Activated CD8-positive, alpha-beta T cell treated with anti-CD3 and anti-CD28 coated beads for 36 hours (primary cell): ENCODE measurements at regions not wholly inside any gene's neighbourhood (a gene's known extent, or its start where the extent isn't known, plus 50 kb on each side); places are given as distances from the start of the nearest gene placed in this dataset.

Experiments
- ATAC-seq: fragments of 200-7000 bp; cut with Tn5 transposase; one replicate; pipeline ENCODE4 v1.10.0; 2021; ENCODE audit warnings: mild to moderate bottlenecking, moderate library complexity
- CTCF ChIA-PET: fragments of 350-600 bp; sonication (Branson Sonifier 250); formaldehyde crosslinking; loops from one replicate; lab custom pipeline; 2021; ENCODE audit warnings: antibody characterized with exemption; lab: Charles Lee
- POLR2A ChIA-PET: fragments of 350-600 bp; sonication (Branson Sonifier 250); formaldehyde crosslinking; loops from one replicate; lab custom pipeline; 2021; ENCODE audit warnings: antibody characterized with exemption; lab: Charles Lee
- DNase-seq: peaks from one replicate; pipeline ENCODE4 v3.0.0-alpha.2; 2020
- H3K27ac Mint-ChIP-seq: one replicate; pipeline ENCODE4 v1.8.0; 2021; ENCODE audit warnings: mild to moderate bottlenecking, mixed read lengths
- H3K27me3 Mint-ChIP-seq: one replicate; pipeline ENCODE4 v1.8.0; 2021; ENCODE audit warnings: mixed read lengths
- H3K36me3 Mint-ChIP-seq: one replicate; pipeline ENCODE4 v1.8.0; 2021; ENCODE audit warnings: low read depth, mixed read lengths
- H3K4me1 Mint-ChIP-seq: one replicate; pipeline ENCODE4 v1.8.0; 2021; ENCODE audit warnings: low read depth, mixed read lengths
- H3K4me3 Mint-ChIP-seq: one replicate; pipeline ENCODE4 v1.8.0; 2021; ENCODE audit warnings: mild to moderate bottlenecking, moderate library complexity, mixed read lengths
- H3K9me3 Mint-ChIP-seq: one replicate; pipeline ENCODE4 v1.8.0; 2021; ENCODE audit warnings: mixed read lengths
- CTCF ChIP-seq: fragments of 200-600 bp; IDR thresholded peaks from one replicate; pipeline ENCODE4 v1.8.0; 2022; ENCODE audit warnings: antibody characterized with exemption, mild to moderate bottlenecking
- intact Hi-C: fragments of 100-400 bp; cut with micrococcal nuclease; formaldehyde crosslinking; loops from one replicate; pipeline ENCODE4 v1.10.0; 2022

GRCh38 chr2:21617885-21618434 lies 494.2 kb downstream of the TDRD15 start:
- ATAC-seq = no peak
- no peak for DNase-seq
- H3K4me3 Mint-ChIP-seq = no peak overlapping the region
- H3K27ac Mint-ChIP-seq = no peak overlapping the region
- H3K4me1 Mint-ChIP-seq = no peaks in the 10 kb centered on the region
- H3K27me3 Mint-ChIP-seq = no peaks in the 10 kb centered on the region
- intact Hi-C loops = no loop called here
- TF ChIP-seq CTCF = no peak
- CTCF ChIA-PET = no interaction called here
- POLR2A ChIA-PET = no interaction called here
- H3K36me3 Mint-ChIP-seq = no peaks in the 10 kb centered on the region
- H3K9me3 Mint-ChIP-seq = peaks cover 2% of the 10 kb centered on the region

- Mint-ChIP-seq H3K4me1 (no peaks in the 10 kb centered on the region), H3K9me3 (peaks cover 2% of the 10 kb centered on the region), H3K27ac (no peak overlapping the region), H3K27me3 (no peaks in the 10 kb centered on the region), H3K36me3 (no peaks in the 10 kb centered on the region), H3K4me3 (no peak overlapping the region)
- ATAC-seq (no peak), DNase-seq (no peak)
- intact Hi-C loops = no loop called here
- ChIA-PET POLR2A (no interaction called here), CTCF (no interaction called here)
- TF ChIP-seq CTCF = no peak
These were observed 497.0 kb downstream of the TDRD15 start for GRCh38 chr2:21620771-21621170.

GRCh38 chr2:21627938-21628337 lies 504.2 kb downstream of the TDRD15 start:
- POLR2A ChIA-PET = no interaction called here
- Mint-ChIP-seq H3K4me1 (no peaks in the 10 kb centered on the region), H3K36me3 (no peaks in the 10 kb centered on the region), H3K4me3 (no peak overlapping the region), H3K9me3 (peaks cover 8% of the 10 kb centered on the region), H3K27ac (no peak overlapping the region), H3K27me3 (no peaks in the 10 kb centered on the region)
- DNase-seq = no peak
- no peak for TF ChIP-seq CTCF
- intact Hi-C loops = no loop called here
- CTCF ChIA-PET = no interaction called here
- no peak for ATAC-seq

- ChIA-PET POLR2A (no interaction called here), CTCF (no interaction called here)
- H3K4me1 Mint-ChIP-seq = no peaks in the 10 kb centered on the region
- DNase-seq (no peak), ATAC-seq (no peak)
- TF ChIP-seq CTCF = no peak
- H3K27ac Mint-ChIP-seq = no peak overlapping the region
- H3K36me3 Mint-ChIP-seq = no peaks in the 10 kb centered on the region
- no peaks in the 10 kb centered on the region for H3K27me3 Mint-ChIP-seq
- no peak overlapping the region for H3K4me3 Mint-ChIP-seq
- intact Hi-C loops = no loop called here
- peaks cover 5% of the 10 kb centered on the region for H3K9me3 Mint-ChIP-seq
These were observed 509.2 kb downstream of the TDRD15 start for GRCh38 chr2:21633015-21633414.

GRCh38 chr2:21633466-21633865 lies 509.7 kb downstream of the TDRD15 start:
- Mint-ChIP-seq H3K27me3 (no peaks in the 10 kb centered on the region), H3K9me3 (peaks cover 5% of the 10 kb centered on the region), H3K36me3 (no peaks in the 10 kb centered on the region), H3K27ac (no peak overlapping the region), H3K4me3 (no peak overlapping the region), H3K4me1 (no peaks in the 10 kb centered on the region)
- intact Hi-C loops = no loop called here
- DNase-seq (no peak), ATAC-seq (no peak)
- no peak for TF ChIP-seq CTCF
- POLR2A ChIA-PET = no interaction called here
- CTCF ChIA-PET = no interaction called here
